ENCODE measurements at regions not wholly inside any gene's neighbourhood (a gene's known extent, or its start where the extent isn't known, plus 50 kb on each side); places are given as distances from the start of the nearest gene placed in this dataset.
A peak's percentile ranks its signal among the peaks of the same experiment; 100 is the strongest.
"Not testable (repeated sequence)": the region's sequence is repeated elsewhere in the genome, so short reads cannot be mapped to it uniquely, and the experiment has no call there.

GRCh38 chr3:11898611-11899325 is 52.1 kb upstream of the TAMM41 start:
- peak; percentile 8 for DNase-seq

DNA sequence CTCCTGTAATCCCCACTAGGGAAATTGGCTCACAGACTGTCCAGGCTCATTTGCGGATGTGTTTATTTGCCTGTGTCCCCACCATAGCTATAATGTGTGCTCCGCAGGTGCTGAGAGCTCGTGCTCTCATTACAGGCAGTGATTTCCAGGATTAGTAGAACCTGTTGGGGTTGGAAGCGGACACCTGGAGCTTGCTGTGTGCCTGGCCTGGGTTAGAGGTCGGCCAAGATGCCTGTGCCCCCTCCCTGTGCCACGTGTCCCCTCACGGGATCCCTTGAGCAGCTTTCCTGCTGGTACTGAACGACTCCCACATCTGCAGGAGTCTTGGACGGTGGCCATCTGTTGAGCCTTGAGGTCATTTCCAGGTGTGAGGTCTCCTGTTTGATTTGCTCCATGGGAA is 52.7 kb upstream of the TAMM41 start:
- not testable (repeated sequence) for DNase-seq

- no peak for DNase-seq
Measured at GRCh38 chr3:11899826-11900225, 53.1 kb upstream of the TAMM41 start.

DNA sequence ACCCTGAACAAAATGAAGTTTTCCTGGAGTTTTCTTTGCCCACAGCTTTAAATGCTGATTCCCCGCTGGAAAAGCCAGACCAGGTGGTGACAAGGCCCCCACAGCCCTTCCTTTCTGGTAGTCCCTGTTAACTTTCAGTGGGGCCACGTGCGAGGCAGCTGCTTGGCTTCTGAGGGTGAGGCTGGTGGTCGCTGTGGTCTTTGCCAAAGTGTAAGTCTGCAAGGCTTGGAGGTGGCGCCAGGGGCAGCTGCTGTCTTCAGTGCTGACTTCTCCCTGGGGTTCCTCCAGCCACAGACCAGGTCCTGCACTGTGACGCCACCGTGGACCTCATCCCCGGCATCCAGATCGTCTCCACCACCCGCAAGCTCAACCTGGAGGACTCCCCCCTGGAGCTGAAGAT is 54.1 kb upstream of the TAMM41 start:
- DNase-seq, result no peak

DNA sequence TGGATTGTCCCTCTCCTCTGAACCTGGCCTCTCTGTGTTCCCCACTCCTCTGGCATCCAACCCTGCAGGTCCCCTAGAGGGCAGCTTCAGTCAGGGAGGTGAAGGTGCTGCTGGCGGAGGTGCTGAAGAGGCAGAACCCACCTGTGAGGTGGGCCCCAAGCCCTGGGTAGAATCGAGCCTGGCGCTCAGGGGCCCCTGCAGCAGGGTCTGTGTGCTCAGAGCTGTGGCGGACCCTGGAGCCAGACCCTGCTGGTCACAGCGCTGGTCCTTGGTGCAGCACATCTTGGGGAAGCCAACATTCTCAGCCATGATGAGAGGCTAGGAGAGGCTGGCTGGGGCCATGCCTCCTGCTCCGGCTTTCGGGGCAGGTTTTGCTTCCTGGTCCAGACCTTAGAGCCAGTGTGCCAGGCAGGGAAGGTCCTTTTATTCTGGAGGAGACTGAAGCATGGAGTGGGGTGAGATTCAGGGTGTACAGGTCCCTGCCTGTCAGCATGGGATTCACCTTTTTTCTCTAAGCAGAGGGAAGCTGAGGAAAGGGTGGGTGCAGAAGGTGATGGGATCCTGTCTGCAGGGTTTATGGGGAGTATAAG is 54.7 kb upstream of the TAMM41 start:
- no peak for DNase-seq

- no peak for DNase-seq
Measured at GRCh38 chr3:11903047-11903446, 56.4 kb upstream of the TAMM41 start.

GRCh38 chr3:11903447-11903846 is 56.8 kb upstream of the TAMM41 start:
- no peak for DNase-seq

GRCh38 chr3:11904157-11904556 is 57.5 kb upstream of the TAMM41 start:
- DNase-seq, result no peak

DNA sequence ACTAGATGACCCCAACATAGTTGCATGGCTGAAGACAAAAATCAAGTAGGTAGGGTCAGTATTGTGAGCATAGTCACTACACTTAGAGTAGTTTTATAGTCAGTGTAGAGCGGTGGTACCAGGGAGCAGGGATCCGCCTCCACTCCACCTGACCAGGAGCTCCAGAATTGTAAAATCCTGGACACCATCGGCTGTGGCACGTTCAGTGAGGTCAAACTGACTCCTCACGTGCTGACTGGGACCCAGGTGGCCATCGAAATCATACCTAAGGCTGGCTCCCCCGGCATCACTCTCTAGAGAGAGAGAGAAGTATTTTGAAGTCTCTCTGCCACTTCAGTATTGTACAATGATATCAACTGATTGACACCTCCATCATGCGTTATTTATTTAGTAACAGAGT is 59.7 kb upstream of the TAMM41 start:
- no peak for DNase-seq

DNA sequence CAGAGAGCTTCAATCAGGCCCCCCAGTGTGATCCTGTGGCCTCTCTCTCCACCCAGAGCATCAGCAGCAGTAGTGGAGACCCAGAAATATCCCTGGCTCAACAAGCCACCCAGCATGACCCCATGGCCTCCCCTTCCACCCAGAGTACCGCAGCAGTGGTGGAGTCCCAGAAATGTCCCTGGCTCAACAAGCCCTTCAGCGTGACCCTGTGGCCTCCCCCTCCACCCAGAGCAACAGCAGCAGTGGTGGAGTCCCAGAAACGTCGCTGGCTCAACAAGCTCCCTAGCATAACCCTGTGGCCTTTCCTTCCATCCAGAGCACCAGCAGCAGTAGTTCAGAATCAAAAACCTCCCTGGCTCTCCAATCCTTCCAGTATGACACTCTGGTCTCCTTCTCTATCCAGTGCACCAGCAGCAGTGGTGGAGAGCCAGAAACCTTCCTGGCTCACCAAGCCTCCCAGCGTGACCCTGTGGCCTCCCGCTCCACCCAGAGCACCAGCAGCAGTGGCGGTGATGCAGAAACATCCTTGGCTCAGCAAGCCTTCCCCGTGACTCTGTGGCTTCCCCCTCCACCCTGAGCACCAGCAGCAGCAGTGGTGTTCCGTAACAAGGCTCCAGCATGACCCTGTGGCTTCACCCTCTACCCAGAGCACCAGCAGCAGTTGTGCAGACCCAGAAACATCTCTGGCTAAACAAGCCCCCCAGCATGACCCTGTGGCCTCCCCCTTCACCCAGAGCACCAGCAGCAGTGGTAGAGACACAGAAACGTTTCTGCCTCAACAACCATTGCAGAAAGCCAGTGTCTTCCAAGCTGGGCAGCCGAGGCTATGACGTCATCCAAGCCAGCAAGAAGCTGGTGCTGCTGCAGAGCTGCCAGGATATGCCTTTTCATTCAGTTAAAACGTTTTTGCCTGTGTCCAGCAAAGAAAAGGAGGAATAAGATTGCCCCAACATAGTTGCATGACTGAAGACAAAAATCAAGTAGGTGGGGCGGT is 61.3 kb upstream of the TAMM41 start:
- DNase-seq, result no peak

- no peak for DNase-seq
Measured at GRCh38 chr3:11908981-11909698, 62.5 kb upstream of the TAMM41 start.

DNA sequence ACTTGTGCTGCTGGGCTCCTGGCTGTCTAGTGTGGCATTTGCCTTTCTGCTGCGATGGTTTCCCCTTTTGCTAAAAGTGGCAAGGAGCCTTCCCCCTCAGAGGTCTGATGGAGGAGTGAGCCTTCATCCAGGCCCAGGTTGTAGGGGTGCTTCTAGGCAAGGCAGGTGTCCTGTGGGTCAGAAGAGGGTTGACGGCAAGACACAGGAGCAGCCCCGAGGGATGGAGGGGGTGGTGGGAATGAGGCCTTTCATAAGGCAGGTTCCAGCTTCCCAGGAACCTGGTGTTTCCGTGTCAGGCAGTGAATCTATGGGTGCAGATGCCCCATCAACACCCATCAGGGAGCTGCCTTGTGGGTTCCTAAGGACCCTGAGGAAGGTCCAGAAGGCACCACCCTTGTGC is 63.0 kb upstream of the TAMM41 start:
- DNase-seq, result no peak

GRCh38 chr3:11910216-11910930 is 63.7 kb upstream of the TAMM41 start:
- DNase-seq, result not testable (repeated sequence)

- peak; percentile 8 for DNase-seq
Measured at GRCh38 chr3:11910971-11911531, 64.4 kb upstream of the TAMM41 start.

- not testable (repeated sequence) for DNase-seq
Measured at GRCh38 chr3:11911887-11912286, 65.2 kb upstream of the TAMM41 start.

DNA sequence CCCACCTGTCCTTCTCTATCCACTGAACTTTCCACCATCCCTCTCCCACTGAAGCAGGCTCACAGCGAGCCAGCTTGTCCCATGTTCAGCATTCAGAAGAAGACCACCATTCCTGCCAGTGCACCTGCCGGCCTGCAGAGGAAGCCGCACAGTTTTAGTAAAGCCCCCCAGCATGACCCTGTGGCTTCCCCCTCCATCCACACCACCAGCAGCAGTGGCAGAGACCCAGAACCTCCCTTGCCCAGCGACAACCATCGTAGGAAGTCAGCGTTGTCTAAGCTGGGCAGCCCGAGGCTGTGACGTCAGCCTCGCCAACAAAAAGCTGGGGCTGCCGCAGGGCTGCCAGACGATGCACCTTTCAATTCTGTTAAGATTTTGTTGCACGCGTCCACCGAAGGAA is 66.6 kb upstream of the TAMM41 start:
- no peak for DNase-seq

DNA sequence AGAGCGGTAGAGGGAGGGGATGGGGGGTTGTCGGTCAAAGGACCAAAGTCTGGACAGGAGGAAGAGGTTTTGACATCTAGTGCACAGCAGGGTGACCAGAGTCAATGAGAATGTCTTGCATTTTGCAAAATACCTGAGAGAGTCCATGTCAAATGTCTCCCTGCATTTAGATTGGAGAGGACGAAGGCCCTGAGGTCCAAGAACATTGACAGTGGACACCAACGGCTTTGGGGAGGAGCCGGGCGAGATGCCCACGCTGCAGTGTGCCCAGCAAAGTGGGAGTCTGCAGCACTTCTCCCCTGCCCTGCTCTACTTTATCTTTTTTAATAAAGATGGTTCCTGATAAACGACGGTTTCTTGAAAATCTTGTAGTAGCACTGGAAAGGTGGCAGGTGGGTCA is 67.4 kb upstream of the TAMM41 start:
- DNase-seq, result no peak

DNA sequence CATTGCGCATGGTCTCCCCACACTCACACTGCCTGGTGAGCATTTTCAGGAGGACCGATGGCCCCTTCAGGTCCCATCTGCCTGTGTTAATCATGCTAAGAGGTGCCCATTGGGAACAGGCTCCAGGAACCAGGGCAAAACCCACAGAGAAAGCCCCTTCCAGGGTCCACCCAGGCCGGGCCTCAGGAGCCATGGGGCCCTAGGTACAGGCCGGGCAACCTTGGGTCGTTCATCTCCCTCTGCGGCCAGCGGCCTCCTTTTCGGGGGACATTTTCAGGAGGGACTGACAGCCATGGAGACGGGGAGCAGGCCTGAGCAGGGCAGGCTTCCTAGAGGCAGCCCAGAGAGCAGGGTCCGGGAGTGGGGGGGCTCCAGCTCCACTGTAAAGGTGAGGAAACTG is 68.0 kb upstream of the TAMM41 start:
- no peak for DNase-seq

GRCh38 chr3:11915621-11916424 is 69.1 kb upstream of the TAMM41 start:
- no peak for DNase-seq

DNA sequence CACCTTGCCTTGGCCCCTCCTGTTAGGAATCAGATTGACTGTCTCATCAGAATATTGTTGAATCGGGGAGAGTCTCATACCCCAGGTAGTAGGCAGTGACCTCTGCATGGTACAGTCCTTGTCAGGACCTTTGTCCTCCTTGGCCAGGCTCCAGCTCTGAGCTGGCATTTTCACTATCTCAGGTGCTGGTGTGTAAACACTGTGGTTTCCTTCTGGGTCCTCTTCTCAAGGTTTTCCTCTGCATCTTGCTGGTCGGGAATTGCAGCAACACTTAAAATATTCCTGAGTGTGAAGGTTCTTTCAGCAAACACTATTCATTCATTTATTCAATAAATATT is 69.7 kb upstream of the TAMM41 start:
- not testable (repeated sequence) for DNase-seq

DNA sequence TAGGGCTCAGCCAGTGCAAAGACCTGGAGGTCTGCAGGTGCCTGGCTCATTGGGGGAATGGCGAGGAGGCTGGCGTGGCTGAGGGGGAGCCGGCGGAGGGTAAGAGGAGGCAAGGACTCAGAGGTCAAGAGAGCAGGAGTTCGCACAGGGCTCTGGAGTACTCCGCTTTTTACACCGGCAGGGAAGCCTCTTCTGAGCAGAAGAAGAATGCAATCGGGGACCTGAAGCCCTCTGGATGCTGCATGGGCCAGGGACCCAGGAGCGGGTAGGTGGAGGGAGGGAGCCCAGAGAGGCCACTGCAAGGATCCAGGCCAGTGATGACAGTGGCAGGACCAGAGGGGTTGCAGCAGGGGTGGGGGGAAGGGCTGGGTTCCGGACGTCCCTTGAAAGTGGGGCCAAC is 70.4 kb upstream of the TAMM41 start:
- DNase-seq, result no peak

Data from NCI-H2171 treated with DMSO at 0.1 percent for 48 hours (cell line).